ENCODE measurements at regions not wholly inside any gene's neighbourhood (a gene's known extent, or its start where the extent isn't known, plus 50 kb on each side); places are given as distances from the start of the nearest gene placed in this dataset.

GRCh38 chr2:217645896-217646295, 356.9 kb downstream of the TNS1 start:
- WGBS, 2 donors = 38 to 44% methylated on average over 1 of the region's 1 CpG
- H3K27ac ChIP-seq = no peak overlapping the region
- H3K4me1 ChIP-seq = peaks cover 4 to 48% (median 16%) of the 10 kb centered on the region in 3 donors
- H3K27me3 ChIP-seq = no peaks in the 10 kb centered on the region
- DNase-seq = no peak
- H3K4me3 ChIP-seq = no peak overlapping the region
- H3K36me3 ChIP-seq = no peaks in the 10 kb centered on the region
- no peak for TF ChIP-seq POLR2A (IDR thresholded peaks at IDR 0.05)
- intact Hi-C loops (cut with DNase I) = no loop called here
- no peaks in the 10 kb centered on the region for H3K9me3 ChIP-seq

DNA sequence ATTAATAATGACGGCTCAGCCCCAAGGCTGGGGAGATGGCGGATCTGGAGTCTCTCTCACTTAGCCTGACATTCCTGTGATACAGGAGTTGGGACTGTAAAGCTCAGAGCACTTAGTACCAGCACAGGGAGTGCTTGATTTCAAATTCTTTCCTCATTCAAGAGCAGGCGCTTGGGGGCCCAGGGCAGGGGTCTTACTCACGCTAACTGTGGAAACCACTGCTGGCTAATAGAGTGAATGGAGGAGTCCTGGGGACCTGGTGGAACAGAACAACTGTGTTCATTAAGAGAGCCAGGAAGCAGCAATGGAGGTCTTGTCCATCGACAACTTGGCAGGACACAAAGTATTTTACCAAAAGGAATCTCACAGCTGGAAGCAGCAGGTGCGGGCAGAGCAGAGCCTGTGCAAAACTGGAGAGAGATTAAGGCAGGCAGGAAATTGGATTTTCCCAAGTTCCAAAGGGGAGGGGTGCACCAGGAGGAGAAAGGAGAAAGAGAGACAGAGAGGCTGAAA, 358.9 kb downstream of the TNS1 start:
- Histone ChIP-seq H3K4me1 (peaks cover 4 to 39% (median 14%) of the 10 kb centered on the region in 3 donors), H3K4me3 (no peak overlapping the region), H3K36me3 (no peaks in the 10 kb centered on the region), H3K27ac (peak overlapping the region in 3 of 4 donors; percentile 39 to 76 (median 55)), H3K9me3 (no peaks in the 10 kb centered on the region), H3K27me3 (no peaks in the 10 kb centered on the region)
- intact Hi-C loops (cut with DNase I) = no loop called here
- TF ChIP-seq, protein P1, sequence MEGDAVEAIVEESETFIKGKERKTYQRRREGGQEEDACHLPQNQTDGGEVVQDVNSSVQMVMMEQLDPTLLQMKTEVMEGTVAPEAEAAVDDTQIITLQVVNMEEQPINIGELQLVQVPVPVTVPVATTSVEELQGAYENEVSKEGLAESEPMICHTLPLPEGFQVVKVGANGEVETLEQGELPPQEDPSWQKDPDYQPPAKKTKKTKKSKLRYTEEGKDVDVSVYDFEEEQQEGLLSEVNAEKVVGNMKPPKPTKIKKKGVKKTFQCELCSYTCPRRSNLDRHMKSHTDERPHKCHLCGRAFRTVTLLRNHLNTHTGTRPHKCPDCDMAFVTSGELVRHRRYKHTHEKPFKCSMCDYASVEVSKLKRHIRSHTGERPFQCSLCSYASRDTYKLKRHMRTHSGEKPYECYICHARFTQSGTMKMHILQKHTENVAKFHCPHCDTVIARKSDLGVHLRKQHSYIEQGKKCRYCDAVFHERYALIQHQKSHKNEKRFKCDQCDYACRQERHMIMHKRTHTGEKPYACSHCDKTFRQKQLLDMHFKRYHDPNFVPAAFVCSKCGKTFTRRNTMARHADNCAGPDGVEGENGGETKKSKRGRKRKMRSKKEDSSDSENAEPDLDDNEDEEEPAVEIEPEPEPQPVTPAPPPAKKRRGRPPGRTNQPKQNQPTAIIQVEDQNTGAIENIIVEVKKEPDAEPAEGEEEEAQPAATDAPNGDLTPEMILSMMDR (IDR thresholded peaks at IDR 0.05) = no peak
- no peak for TF ChIP-seq POLR2A (IDR thresholded peaks at IDR 0.05)
- no peak for DNase-seq
- WGBS, 2 donors = 37 to 45% methylated on average over 6 of the region's 6 CpGs

- peak overlapping the region in 3 of 4 donors; percentile 72 to 76 (median 75) for H3K27ac ChIP-seq
- WGBS, 2 donors = 45 to 51% methylated on average over 6 of the region's 6 CpGs
- H3K4me3 ChIP-seq = no peak overlapping the region
- no peaks in the 10 kb centered on the region for H3K27me3 ChIP-seq
- DNase-seq = no peak
- TF ChIP-seq, protein P1 (IDR thresholded peaks at IDR 0.05) = no peak
- TF ChIP-seq POLR2A (IDR thresholded peaks at IDR 0.05) = no peak
- no peaks in the 10 kb centered on the region for H3K9me3 ChIP-seq
- H3K4me1 ChIP-seq = peaks cover 4 to 39% (median 14%) of the 10 kb centered on the region in 3 donors
- H3K36me3 ChIP-seq = no peaks in the 10 kb centered on the region
- intact Hi-C loops (cut with DNase I) = no loop called here
Measured at GRCh38 chr2:217642944-217643343, 359.9 kb downstream of the TNS1 start.

- peaks cover 4 to 37% (median 14%) of the 10 kb centered on the region in 3 donors for H3K4me1 ChIP-seq
- 60 to 67% methylated on average over 2 of the region's 2 CpGs for WGBS, 2 donors
- peak overlapping the region; percentile 42 to 76 (median 72) for H3K27ac ChIP-seq
- TF ChIP-seq POLR2A (IDR thresholded peaks at IDR 0.05) = no peak
- TF ChIP-seq, protein P1 (IDR thresholded peaks at IDR 0.05) = no peak
- H3K36me3 ChIP-seq = no peaks in the 10 kb centered on the region
- no peak for DNase-seq
- H3K4me3 ChIP-seq = no peak overlapping the region
- no peaks in the 10 kb centered on the region for H3K9me3 ChIP-seq
- no peaks in the 10 kb centered on the region for H3K27me3 ChIP-seq
- intact Hi-C loops (cut with DNase I) = no loop called here
Measured at GRCh38 chr2:217641960-217642359, 360.8 kb downstream of the TNS1 start.

- TF ChIP-seq, protein P1 (IDR thresholded peaks at IDR 0.05) = no peak
- no peak for TF ChIP-seq POLR2A (IDR thresholded peaks at IDR 0.05)
- Histone ChIP-seq H3K27ac (no peak overlapping the region), H3K36me3 (no peaks in the 10 kb centered on the region), H3K9me3 (no peaks in the 10 kb centered on the region), H3K4me3 (no peak overlapping the region), H3K4me1 (peaks cover 4 to 35% (median 14%) of the 10 kb centered on the region in 3 donors), H3K27me3 (no peaks in the 10 kb centered on the region)
- intact Hi-C loops (cut with DNase I) = no loop called here
- no peak for DNase-seq
- 65 to 67% methylated on average over 2 of the region's 2 CpGs for WGBS, 2 donors
Measured at GRCh38 chr2:217639481-217639880, 363.3 kb downstream of the TNS1 start.

- Histone ChIP-seq H3K27ac (no peak overlapping the region), H3K27me3 (no peaks in the 10 kb centered on the region), H3K4me3 (no peak overlapping the region), H3K4me1 (peaks cover 0 to 26% (median 8%) of the 10 kb centered on the region in 3 donors), H3K36me3 (no peaks in the 10 kb centered on the region), H3K9me3 (no peaks in the 10 kb centered on the region)
- TF ChIP-seq, protein P1 (IDR thresholded peaks at IDR 0.05) = no peak
- TF ChIP-seq POLR2A (IDR thresholded peaks at IDR 0.05) = no peak
- 90 to 93% methylated on average over 4 of the region's 4 CpGs for WGBS, 2 donors
- intact Hi-C loops (cut with DNase I) = no loop called here
- DNase-seq = no peak
Measured at GRCh38 chr2:217638533-217638932, 364.3 kb downstream of the TNS1 start.
